Tibial artery (tissue), 4 donors: ENCODE measurements at regions not wholly inside any gene's neighbourhood (a gene's known extent, or its start where the extent isn't known, plus 50 kb on each side); places are given as distances from the start of the nearest gene placed in this dataset.

Experiments
- DNase-seq, 2 donors: peaks; one replicate each; pipeline ENCODE4 v3.0.0-alpha.2; 2019
- H3K27ac ChIP-seq, 2 donors: fragments of 200-600 bp; sonication (generic) in 1 of 2; 1 replicate in 1 of 2; 2 replicates in 1 of 2; pipeline ENCODE4 v1.5.1; 2018 to 2019; ENCODE audit warnings: mild to moderate bottlenecking in 1 of 2
- H3K27me3 ChIP-seq, 2 donors: fragments of 200-600 bp; sonication (generic) in 1 of 2; one replicate each; pipeline versions ENCODE4 v1.5.1 to v1.6.0; 2016 to 2019
- H3K36me3 ChIP-seq, 3 donors: fragments of 200-600 bp; sonication (generic) in 2 of 3; one replicate each; pipeline ENCODE4 v1.5.1; 2016 to 2019; ENCODE audit warnings: mild to moderate bottlenecking in 2 of 3
- H3K4me1 ChIP-seq, 4 donors: fragments of 200-600 bp; sonication (generic) in 2 of 4; 1 replicate in 3 of 4; 2 replicates in 1 of 4; pipeline ENCODE4 v1.5.1; 2016 to 2019
- H3K4me3 ChIP-seq, 2 donors: fragments of 200-600 bp; sonication (generic) in 1 of 2; 1 replicate in 1 of 2; 2 replicates in 1 of 2; pipeline ENCODE4 v1.5.1; 2018 to 2019; ENCODE audit warnings: mild to moderate bottlenecking in 2 of 2
- H3K9me3 ChIP-seq, 3 donors: fragments of 200-600 bp; sonication (generic) in 1 of 3; one replicate each; pipeline ENCODE4 v1.5.1; 2016 to 2019
- intact Hi-C: fragments of 100-400 bp; cut with DNase I; formaldehyde crosslinking; loops from one replicate; pipeline ENCODE4 v1.15.0; 2023; ENCODE audit warnings: low total_unique reads
- TF ChIP-seq, protein P1 (sequence below), 2 experiments: fragments of 200-600 bp in 1 of 2; fragments of 450-650 bp in 1 of 2; IDR thresholded peaks; one replicate each; pipeline ENCODE4 v1.5.1; 2017 to 2019; ENCODE audit warnings: antibody characterized with exemption in 2 of 2, mild to moderate bottlenecking in 1 of 2, moderate library complexity in 1 of 2

DNA sequence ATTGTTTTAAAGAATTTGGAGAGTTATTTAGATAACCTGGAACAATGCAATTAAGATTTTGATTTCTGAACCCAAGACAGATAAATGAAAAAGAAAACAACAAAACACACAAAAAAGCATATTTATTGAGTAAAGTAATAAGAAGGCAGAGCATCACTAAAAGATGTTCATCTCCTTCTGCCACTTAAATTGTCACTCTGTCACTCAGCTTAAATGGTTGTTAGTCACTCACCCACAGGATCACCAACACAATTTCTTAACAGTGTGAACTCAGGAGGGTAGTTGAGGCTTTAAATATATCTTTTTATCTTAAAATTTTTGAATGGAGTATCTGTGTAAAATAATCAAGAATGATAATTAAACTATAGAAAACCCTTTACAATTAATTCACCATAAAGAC is 1215.5 kb upstream of the PCDH20 start:
- intact Hi-C loops, result no loop called here
- DNase-seq, result no peak
- H3K36me3 ChIP-seq, result no peaks in the 10 kb centered on the region
- H3K9me3 ChIP-seq, result no peaks in the 10 kb centered on the region
- TF ChIP-seq, protein P1, sequence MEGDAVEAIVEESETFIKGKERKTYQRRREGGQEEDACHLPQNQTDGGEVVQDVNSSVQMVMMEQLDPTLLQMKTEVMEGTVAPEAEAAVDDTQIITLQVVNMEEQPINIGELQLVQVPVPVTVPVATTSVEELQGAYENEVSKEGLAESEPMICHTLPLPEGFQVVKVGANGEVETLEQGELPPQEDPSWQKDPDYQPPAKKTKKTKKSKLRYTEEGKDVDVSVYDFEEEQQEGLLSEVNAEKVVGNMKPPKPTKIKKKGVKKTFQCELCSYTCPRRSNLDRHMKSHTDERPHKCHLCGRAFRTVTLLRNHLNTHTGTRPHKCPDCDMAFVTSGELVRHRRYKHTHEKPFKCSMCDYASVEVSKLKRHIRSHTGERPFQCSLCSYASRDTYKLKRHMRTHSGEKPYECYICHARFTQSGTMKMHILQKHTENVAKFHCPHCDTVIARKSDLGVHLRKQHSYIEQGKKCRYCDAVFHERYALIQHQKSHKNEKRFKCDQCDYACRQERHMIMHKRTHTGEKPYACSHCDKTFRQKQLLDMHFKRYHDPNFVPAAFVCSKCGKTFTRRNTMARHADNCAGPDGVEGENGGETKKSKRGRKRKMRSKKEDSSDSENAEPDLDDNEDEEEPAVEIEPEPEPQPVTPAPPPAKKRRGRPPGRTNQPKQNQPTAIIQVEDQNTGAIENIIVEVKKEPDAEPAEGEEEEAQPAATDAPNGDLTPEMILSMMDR (IDR thresholded peaks at IDR 0.05), result no peak
- no peak overlapping the region for H3K27ac ChIP-seq
- no peaks in the 10 kb centered on the region for H3K27me3 ChIP-seq
- no peak overlapping the region for H3K4me3 ChIP-seq
- no peaks in the 10 kb centered on the region for H3K4me1 ChIP-seq

DNA sequence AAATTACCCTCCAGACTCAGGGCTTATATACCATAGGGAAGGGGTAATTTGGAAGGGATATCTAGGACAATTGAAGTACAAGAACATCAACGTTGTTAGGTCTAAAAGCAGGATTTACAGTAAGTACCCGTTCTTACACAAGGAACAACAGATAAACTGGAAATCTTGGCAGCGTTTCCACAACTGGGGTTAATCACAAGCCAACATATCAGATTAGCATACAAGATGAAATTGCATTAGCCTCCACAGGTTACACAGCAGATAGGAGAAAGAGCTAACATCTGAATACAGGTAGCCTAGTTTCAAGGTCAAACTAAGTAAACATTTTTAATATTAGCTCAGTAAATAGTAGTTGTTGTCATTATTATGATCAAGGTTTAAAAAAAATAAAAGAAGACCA is 1214.0 kb upstream of the PCDH20 start:
- Histone ChIP-seq H3K27me3 (no peaks in the 10 kb centered on the region), H3K27ac (no peak overlapping the region), H3K4me1 (no peaks in the 10 kb centered on the region), H3K36me3 (no peaks in the 10 kb centered on the region), H3K4me3 (no peak overlapping the region), H3K9me3 (peaks cover 0 to 4% (median 0%) of the 10 kb centered on the region in 3 donors)
- intact Hi-C loops, result no loop called here
- TF ChIP-seq, protein P1 (IDR thresholded peaks at IDR 0.05), result no peak
- DNase-seq, result no peak

DNA sequence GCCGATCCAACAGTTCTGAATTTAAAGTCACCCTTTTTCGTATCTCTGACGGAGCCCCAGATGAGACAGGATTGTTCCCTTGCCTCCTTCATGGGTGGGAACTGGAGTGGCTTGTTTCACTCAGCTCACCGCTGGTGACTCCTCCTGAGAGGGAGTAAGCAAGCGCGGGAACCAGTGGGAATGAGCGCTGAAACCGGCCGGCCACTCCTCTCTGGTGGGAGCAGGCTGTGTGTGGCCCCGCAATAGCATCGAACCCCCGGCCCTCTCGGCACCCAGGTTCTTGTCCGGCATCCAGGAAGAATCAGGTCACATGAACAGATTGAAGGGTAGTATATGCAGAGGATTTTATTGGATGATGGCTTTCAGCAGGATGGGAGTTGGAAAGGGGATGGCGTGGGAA is 1211.6 kb upstream of the PCDH20 start:
- TF ChIP-seq, protein P1 (IDR thresholded peaks at IDR 0.05), result no peak
- Histone ChIP-seq H3K27ac (no peak overlapping the region), H3K9me3 (peaks cover 0 to 4% (median 0%) of the 10 kb centered on the region in 3 donors), H3K36me3 (no peaks in the 10 kb centered on the region), H3K4me3 (no peak overlapping the region), H3K4me1 (no peaks in the 10 kb centered on the region), H3K27me3 (no peaks in the 10 kb centered on the region)
- intact Hi-C loops, result no loop called here
- peak in 1 of 2 donors; percentile 52 for DNase-seq

DNA sequence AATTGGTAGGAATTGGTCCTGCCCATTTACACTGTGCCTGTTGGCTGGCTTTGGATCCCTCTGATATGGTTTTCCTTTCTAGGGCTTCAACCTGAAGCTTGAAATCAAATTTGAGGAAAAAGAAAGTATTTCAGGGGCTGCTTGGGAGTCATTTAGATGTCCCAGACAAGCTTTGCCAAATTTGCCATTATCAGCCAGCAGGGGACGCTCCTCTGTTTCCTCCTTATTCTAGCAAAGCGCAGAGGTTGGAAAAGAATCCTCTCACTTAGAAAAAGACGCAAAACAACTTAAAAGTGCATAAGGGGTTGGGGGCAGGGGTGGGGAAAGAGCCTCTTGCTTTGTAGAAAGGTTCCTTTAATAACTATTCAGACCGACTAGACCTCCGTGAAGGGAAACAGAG is 1211.1 kb upstream of the PCDH20 start:
- H3K4me3 ChIP-seq, result no peak overlapping the region
- intact Hi-C loops, result no loop called here
- peaks cover 0 to 4% (median 0%) of the 10 kb centered on the region in 3 donors for H3K9me3 ChIP-seq
- no peaks in the 10 kb centered on the region for H3K4me1 ChIP-seq
- TF ChIP-seq, protein P1 (IDR thresholded peaks at IDR 0.05), result no peak
- H3K27me3 ChIP-seq, result no peaks in the 10 kb centered on the region
- no peaks in the 10 kb centered on the region for H3K36me3 ChIP-seq
- no peak for DNase-seq
- H3K27ac ChIP-seq, result no peak overlapping the region

DNA sequence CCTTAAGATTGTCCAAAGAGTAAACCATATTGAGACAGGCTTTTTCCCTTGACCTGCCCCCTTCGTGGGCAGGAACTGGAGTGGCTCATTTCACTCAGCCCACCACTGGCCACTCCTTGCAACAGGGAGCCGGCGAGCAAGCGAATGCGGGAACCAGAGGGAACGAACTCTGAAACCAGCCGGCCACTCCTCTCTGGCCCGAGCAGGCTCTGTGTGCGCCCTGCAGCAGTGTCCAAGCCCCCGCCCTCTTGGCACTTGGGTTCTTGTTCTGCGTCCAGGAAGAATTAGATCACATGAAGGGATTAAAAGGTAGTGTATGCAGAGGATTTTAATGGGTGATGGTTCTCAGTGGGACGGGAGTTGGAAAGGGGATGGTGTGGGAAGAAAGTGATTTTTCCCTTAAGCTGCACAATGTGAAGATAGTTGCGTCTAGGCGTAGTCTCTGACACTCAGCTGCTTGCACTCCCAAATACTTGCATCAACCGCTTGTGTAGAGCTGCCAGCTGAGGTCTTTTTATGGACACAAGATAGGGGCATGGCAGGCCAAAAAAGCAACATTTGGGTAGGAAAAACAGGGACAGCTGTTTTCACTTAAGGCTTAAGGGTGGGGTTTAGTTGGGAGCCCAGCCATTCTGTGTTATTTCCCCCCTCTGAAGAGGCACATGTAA is 1209.7 kb upstream of the PCDH20 start:
- H3K36me3 ChIP-seq, result no peaks in the 10 kb centered on the region
- peak in 1 of 2 donors; percentile 61 for DNase-seq
- TF ChIP-seq, protein P1 (IDR thresholded peaks at IDR 0.05), result no peak
- peaks cover 0 to 4% (median 0%) of the 10 kb centered on the region in 3 donors for H3K9me3 ChIP-seq
- no peaks in the 10 kb centered on the region for H3K4me1 ChIP-seq
- no peaks in the 10 kb centered on the region for H3K27me3 ChIP-seq
- no peak overlapping the region for H3K4me3 ChIP-seq
- H3K27ac ChIP-seq, result no peak overlapping the region
- intact Hi-C loops, result no loop called here

DNA sequence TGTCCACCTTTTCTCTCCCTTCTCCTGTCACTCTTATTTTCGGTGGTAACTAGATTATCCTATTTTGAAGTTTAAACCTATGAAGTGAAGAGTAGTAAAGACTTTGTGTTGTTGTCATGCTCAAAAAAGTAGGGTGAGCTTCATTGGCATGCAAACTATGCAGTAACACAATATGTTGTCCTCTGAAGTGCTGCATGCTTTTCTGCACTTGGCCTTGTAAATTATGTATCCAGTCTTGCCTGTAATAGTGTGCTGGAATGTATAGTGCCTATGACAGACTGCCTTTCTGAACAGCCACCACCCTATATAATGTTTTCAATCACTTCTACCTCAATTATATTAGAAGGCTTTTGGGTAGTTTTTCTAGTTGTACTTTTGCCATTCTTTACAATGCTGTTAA is 1198.2 kb upstream of the PCDH20 start:
- no peak overlapping the region for H3K27ac ChIP-seq
- intact Hi-C loops, result no loop called here
- no peaks in the 10 kb centered on the region for H3K4me1 ChIP-seq
- no peaks in the 10 kb centered on the region for H3K36me3 ChIP-seq
- no peak overlapping the region for H3K4me3 ChIP-seq
- H3K9me3 ChIP-seq, result no peaks in the 10 kb centered on the region
- no peak for DNase-seq
- H3K27me3 ChIP-seq, result no peaks in the 10 kb centered on the region
- TF ChIP-seq, protein P1 (IDR thresholded peaks at IDR 0.05), result no peak
